Lower lobe of right lung (tissue), 2 donors: ENCODE measurements at regions not wholly inside any gene's neighbourhood (a gene's known extent, or its start where the extent isn't known, plus 50 kb on each side); places are given as distances from the start of the nearest gene placed in this dataset.

ENCODE experiments used
- ATAC-seq, 2 donors: fragments of 200-7000 bp; cut with Tn5 transposase; one replicate each; pipeline ENCODE4 v1.9.1; 2020 to 2022; ENCODE audit warnings: mild to moderate bottlenecking in 2 of 2, moderate library complexity in 2 of 2
- DNase-seq: peaks from one replicate; pipeline ENCODE4 v3.0.0-alpha.2; 2020
- H3K27ac ChIP-seq: fragments of 200-600 bp; one replicate; pipeline ENCODE4 v1.8.0; 2022
- H3K27me3 ChIP-seq: fragments of 200-600 bp; one replicate; pipeline ENCODE4 v1.8.0; 2022; ENCODE audit warnings: low read depth
- H3K36me3 ChIP-seq: fragments of 200-600 bp; one replicate; pipeline ENCODE4 v1.8.0; 2022; ENCODE audit warnings: mild to moderate bottlenecking
- H3K4me1 ChIP-seq: fragments of 200-600 bp; one replicate; pipeline ENCODE4 v1.8.0; 2022
- H3K4me3 ChIP-seq: fragments of 200-600 bp; one replicate; pipeline ENCODE4 v1.8.0; 2022; ENCODE audit warnings: mild to moderate bottlenecking
- H3K9me3 ChIP-seq: fragments of 200-600 bp; one replicate; pipeline ENCODE4 v1.8.0; 2022
- intact Hi-C: fragments of 100-400 bp; cut with DNase I; formaldehyde crosslinking; loops from one replicate; pipeline ENCODE4 v1.11.0; 2022
- TF ChIP-seq, protein P1 (sequence below): fragments of 200-600 bp; IDR thresholded peaks from one replicate; pipeline ENCODE4 v1.8.0; 2022; ENCODE audit warnings: antibody characterized with exemption, mild to moderate bottlenecking
- donor health status: DM: no; HTN: yes; CAD: no; lungs with severe emphysema.

DNA sequence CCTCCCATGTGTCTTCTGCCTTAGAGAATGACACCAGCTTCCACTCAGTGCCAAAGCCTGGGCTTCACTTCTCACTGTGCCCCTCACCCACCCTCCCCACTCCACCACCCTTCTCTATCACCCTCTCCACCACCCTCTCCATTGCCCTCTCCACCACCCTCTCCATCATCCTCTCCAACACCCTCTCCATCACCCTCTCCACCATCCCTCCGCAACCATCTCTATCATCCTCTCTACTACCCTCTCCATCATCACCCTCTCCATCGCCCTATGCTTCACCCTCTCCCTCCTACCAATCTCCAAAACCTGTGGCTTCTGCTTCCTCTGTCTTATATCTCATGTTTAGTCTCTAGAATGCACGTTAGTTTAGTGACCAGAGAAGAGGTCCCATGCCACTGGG, 91.0 kb upstream of the TMEM72 start:
- no peak for DNase-seq
- H3K4me3 ChIP-seq, result no peak overlapping the region
- H3K4me1 ChIP-seq, result no peaks in the 10 kb centered on the region
- intact Hi-C loops, result no loop called here
- no peak overlapping the region for H3K27ac ChIP-seq
- ATAC-seq, result no peak
- H3K36me3 ChIP-seq, result no peaks in the 10 kb centered on the region
- H3K9me3 ChIP-seq, result no peaks in the 10 kb centered on the region
- TF ChIP-seq, protein P1, sequence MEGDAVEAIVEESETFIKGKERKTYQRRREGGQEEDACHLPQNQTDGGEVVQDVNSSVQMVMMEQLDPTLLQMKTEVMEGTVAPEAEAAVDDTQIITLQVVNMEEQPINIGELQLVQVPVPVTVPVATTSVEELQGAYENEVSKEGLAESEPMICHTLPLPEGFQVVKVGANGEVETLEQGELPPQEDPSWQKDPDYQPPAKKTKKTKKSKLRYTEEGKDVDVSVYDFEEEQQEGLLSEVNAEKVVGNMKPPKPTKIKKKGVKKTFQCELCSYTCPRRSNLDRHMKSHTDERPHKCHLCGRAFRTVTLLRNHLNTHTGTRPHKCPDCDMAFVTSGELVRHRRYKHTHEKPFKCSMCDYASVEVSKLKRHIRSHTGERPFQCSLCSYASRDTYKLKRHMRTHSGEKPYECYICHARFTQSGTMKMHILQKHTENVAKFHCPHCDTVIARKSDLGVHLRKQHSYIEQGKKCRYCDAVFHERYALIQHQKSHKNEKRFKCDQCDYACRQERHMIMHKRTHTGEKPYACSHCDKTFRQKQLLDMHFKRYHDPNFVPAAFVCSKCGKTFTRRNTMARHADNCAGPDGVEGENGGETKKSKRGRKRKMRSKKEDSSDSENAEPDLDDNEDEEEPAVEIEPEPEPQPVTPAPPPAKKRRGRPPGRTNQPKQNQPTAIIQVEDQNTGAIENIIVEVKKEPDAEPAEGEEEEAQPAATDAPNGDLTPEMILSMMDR, result no peak
- H3K27me3 ChIP-seq, result no peaks in the 10 kb centered on the region

DNA sequence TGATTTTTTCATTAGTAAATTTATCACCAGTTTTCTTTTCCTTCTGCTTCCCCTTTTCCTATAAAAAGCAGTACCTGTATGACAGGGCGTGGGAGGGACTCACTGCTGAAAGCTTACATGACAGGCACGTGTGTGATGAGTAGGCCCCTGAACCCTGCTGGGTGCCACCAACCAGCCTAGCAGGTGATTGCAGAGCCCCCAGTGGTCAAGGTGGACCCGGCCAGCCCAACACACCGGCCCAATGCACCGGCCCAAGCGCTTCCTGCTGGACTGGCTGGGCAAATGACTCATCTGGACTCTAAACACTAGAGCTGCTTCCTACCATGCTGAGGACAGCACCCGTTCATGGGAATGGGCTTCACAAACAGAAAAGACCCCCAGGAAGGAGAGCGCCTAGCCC, 89.8 kb upstream of the TMEM72 start:
- Histone ChIP-seq H3K27me3 (no peaks in the 10 kb centered on the region), H3K9me3 (no peaks in the 10 kb centered on the region), H3K4me1 (no peaks in the 10 kb centered on the region), H3K4me3 (no peak overlapping the region), H3K36me3 (no peaks in the 10 kb centered on the region), H3K27ac (no peak overlapping the region)
- intact Hi-C loops, result no loop called here
- DNase-seq, result no peak
- TF ChIP-seq, protein P1, result no peak
- ATAC-seq, result no peak

DNA sequence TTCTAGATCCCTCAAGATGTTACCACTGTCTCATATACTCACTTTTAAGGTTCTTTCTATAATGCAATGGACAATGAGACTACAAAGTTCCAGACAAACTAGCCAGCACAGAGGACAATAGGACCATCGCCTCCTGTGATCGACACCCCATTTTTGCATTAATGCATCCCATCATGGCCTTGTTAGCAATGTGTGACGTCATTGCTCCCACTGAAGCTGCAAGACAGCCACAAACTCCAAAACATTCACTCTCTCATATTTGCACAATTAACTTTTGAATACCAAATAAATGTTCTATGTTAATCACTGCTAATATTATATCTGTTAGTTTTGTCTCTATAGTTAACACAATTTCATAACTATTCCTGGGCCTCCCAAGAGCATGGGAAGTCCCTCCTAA, 88.8 kb upstream of the TMEM72 start:
- intact Hi-C loops, result no loop called here

DNA sequence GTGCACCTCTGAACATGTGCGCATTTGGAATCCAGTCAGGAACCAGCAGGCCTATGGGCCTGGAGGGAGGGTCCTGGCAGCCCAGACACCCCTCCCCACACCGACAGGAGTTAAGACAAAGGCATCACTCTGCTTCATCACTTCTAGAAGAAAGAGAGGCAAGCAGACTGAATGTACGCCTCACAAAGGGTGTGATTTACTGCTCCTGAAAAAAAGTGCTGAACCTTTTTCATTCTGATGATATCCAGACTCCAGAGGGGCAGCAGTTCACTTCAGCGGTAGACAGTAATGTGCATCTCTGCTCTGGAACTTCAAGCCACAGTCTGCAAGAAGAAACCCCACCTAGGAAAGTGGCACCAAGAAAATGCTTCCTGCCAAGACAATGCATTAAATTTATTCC, 88.2 kb upstream of the TMEM72 start:
- Histone ChIP-seq H3K4me3 (no peak overlapping the region), H3K36me3 (no peaks in the 10 kb centered on the region), H3K27ac (no peak overlapping the region), H3K9me3 (no peaks in the 10 kb centered on the region), H3K4me1 (no peaks in the 10 kb centered on the region), H3K27me3 (no peaks in the 10 kb centered on the region)
- ATAC-seq (no peak), DNase-seq (no peak)
- intact Hi-C loops, result no loop called here
- TF ChIP-seq, protein P1, result no peak

More for the DNA sequence above, 88.8 kb upstream of the TMEM72 start:
- DNase-seq (no peak), ATAC-seq (no peak)
- TF ChIP-seq, protein P1, result no peak
- no peak overlapping the region for H3K27ac ChIP-seq
- no peaks in the 10 kb centered on the region for H3K4me1 ChIP-seq
- H3K27me3 ChIP-seq, result no peaks in the 10 kb centered on the region
- no peaks in the 10 kb centered on the region for H3K9me3 ChIP-seq
- no peaks in the 10 kb centered on the region for H3K36me3 ChIP-seq
- H3K4me3 ChIP-seq, result no peak overlapping the region

- intact Hi-C loops, result no loop called here
- TF ChIP-seq, protein P1, result no peak
- ATAC-seq (no peak), DNase-seq (no peak)
- Histone ChIP-seq H3K4me3 (no peak overlapping the region), H3K4me1 (no peaks in the 10 kb centered on the region), H3K27ac (no peak overlapping the region), H3K36me3 (no peaks in the 10 kb centered on the region), H3K27me3 (no peaks in the 10 kb centered on the region), H3K9me3 (no peaks in the 10 kb centered on the region)
These were observed 86.5 kb upstream of the TMEM72 start for GRCh38 chr10:44824607-44825006.
